ENCODE measurements at regions not wholly inside any gene's neighbourhood (a gene's known extent, or its start where the extent isn't known, plus 50 kb on each side); places are given as distances from the start of the nearest gene placed in this dataset.

- peaks cover 11% of the 10 kb centered on the region for H3K27me3 Mint-ChIP-seq (ENCODE audit: insufficient read depth)
- no peak for DNase-seq
- H3K36me3 Mint-ChIP-seq (ENCODE audit: low read depth), result no peaks in the 10 kb centered on the region
- H3K4me3 Mint-ChIP-seq, result no peak overlapping the region
- no peak for TF ChIP-seq CTCF (IDR thresholded peaks at IDR 0.05)
- H3K4me1 Mint-ChIP-seq (ENCODE audit: low read depth), result no peaks in the 10 kb centered on the region
- no peaks in the 10 kb centered on the region for H3K9me3 Mint-ChIP-seq
- H3K27ac Mint-ChIP-seq, result no peak overlapping the region
These were observed 440.7 kb downstream of the MTX2 start for GRCh38 chr2:176709991-176710390.

- H3K9me3 Mint-ChIP-seq, result no peaks in the 10 kb centered on the region
- DNase-seq, result no peak
- no peaks in the 10 kb centered on the region for H3K36me3 Mint-ChIP-seq (ENCODE audit: low read depth)
- TF ChIP-seq CTCF (IDR thresholded peaks at IDR 0.05), result no peak
- H3K27ac Mint-ChIP-seq, result no peak overlapping the region
- no peaks in the 10 kb centered on the region for H3K4me1 Mint-ChIP-seq (ENCODE audit: low read depth)
- H3K4me3 Mint-ChIP-seq, result no peak overlapping the region
- H3K27me3 Mint-ChIP-seq (ENCODE audit: insufficient read depth), result peaks cover 11% of the 10 kb centered on the region
These were observed 441.5 kb downstream of the MTX2 start for GRCh38 chr2:176710657-176711186.

- H3K36me3 Mint-ChIP-seq (ENCODE audit: low read depth), result no peaks in the 10 kb centered on the region
These were observed 456.8 kb downstream of the MTX2 start for GRCh38 chr2:176725873-176726645.

GRCh38 chr2:176727696-176728095, 458.5 kb downstream of the MTX2 start:
- Mint-ChIP-seq H3K36me3 (ENCODE audit: low read depth) (no peaks in the 10 kb centered on the region), H3K27me3 (ENCODE audit: insufficient read depth) (peaks cover 3% of the 10 kb centered on the region), H3K9me3 (no peaks in the 10 kb centered on the region), H3K4me1 (ENCODE audit: low read depth) (no peaks in the 10 kb centered on the region), H3K4me3 (no peak overlapping the region), H3K27ac (no peak overlapping the region)
- no peak for TF ChIP-seq CTCF (IDR thresholded peaks at IDR 0.05)
- no peak for DNase-seq

More at GRCh38 chr2:176725873-176726645, 456.8 kb downstream of the MTX2 start:
- H3K27ac Mint-ChIP-seq, result no peak overlapping the region
- no peaks in the 10 kb centered on the region for H3K9me3 Mint-ChIP-seq
- DNase-seq, result no peak
- no peak for TF ChIP-seq CTCF (IDR thresholded peaks at IDR 0.05)
- H3K4me3 Mint-ChIP-seq, result no peak overlapping the region
- peaks cover 4% of the 10 kb centered on the region for H3K27me3 Mint-ChIP-seq (ENCODE audit: insufficient read depth)
- no peaks in the 10 kb centered on the region for H3K4me1 Mint-ChIP-seq (ENCODE audit: low read depth)

- no peak for TF ChIP-seq CTCF (IDR thresholded peaks at IDR 0.05)
- Mint-ChIP-seq H3K9me3 (no peaks in the 10 kb centered on the region), H3K27ac (no peak overlapping the region), H3K36me3 (ENCODE audit: low read depth) (no peaks in the 10 kb centered on the region), H3K4me1 (ENCODE audit: low read depth) (no peaks in the 10 kb centered on the region), H3K27me3 (ENCODE audit: insufficient read depth) (peaks cover 3% of the 10 kb centered on the region), H3K4me3 (no peak overlapping the region)
- peak; percentile 18 for DNase-seq
These were observed 460.7 kb downstream of the MTX2 start for GRCh38 chr2:176729706-176730569.
